Erythroblast (primary cell): ENCODE measurements at regions not wholly inside any gene's neighbourhood (a gene's known extent, or its start where the extent isn't known, plus 50 kb on each side); places are given as distances from the start of the nearest gene placed in this dataset.
"Not testable (repeated sequence)": the region's sequence is repeated elsewhere in the genome, so short reads cannot be mapped to it uniquely, and the experiment has no call there.

ENCODE experiments used
- GATA1 ChIP-seq: IDR thresholded peaks from 2 replicates; pipeline ENCODE4 v1.6.1; 2011; ENCODE audit warnings: low read depth, mild to moderate bottlenecking, control low read depth, low read length, moderate library complexity
- POLR2A ChIP-seq: IDR thresholded peaks from 2 replicates; pipeline ENCODE4 v1.6.1; 2011; ENCODE audit warnings: mild to moderate bottlenecking, low read length

DNA sequence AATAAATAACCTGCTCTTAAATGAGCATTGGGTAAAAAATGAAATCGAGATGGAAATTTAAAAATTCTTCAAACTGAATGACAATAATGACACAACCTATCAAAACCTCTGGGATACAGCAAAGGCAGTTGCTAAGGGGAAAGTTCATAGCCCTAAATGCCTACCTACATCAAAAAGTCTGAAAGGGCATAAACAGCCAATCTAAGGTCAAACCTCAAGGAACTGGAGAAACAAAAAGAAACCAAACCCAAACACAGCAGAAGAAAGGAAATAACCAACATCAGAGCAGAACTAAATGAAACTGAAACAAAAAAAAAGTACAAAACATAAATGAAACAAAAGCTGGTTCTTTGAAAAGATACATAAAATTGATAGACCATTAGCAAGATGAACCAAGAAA, 119.7 kb downstream of the RSL24D1 start:
- TF ChIP-seq POLR2A, GATA1: not testable (repeated sequence)
